Astrocyte (in vitro differentiated cells and primary cell): ENCODE measurements at regions not wholly inside any gene's neighbourhood (a gene's known extent, or its start where the extent isn't known, plus 50 kb on each side); places are given as distances from the start of the nearest gene placed in this dataset.

Source experiments
- CTCF ChIP-seq: IDR thresholded peaks from 2 replicates; pipeline ENCODE4 v1.5.1; 2011; ENCODE audit warnings: low read depth, mild to moderate bottlenecking, inconsistent platforms, low read length, moderate library complexity; ENCODE audit not compliant: insufficient read depth
- EZH2 ChIP-seq: IDR thresholded peaks from 2 replicates; pipeline ENCODE4 v1.6.1; 2012; ENCODE audit warnings: mild to moderate bottlenecking, low read length, inconsistent platforms; ENCODE audit not compliant: insufficient read depth

DNA sequence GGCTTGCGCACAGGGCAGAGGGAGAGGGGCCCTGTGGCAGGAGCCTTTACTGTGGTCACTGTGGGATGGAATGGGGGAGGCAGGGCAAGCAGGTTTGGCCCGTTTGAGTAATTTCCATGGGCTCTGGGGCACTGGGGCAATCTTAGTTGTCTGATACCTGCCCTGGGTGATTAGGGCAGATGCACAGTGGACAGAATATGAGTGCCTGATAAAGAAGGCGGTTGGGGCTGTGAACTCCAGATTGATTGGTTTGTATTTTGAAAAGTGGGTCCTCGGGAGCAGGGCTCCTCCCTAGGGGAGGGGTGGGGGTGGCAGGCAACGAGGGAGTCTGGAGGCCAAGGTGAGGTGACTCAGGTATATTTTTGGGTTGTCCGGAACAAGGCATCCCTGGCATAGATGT is 247.5 kb downstream of the NSG2 start:
- no peak for TF ChIP-seq CTCF
- no peak for TF ChIP-seq EZH2
